HS-27A (cell line): ENCODE measurements at regions not wholly inside any gene's neighbourhood (a gene's known extent, or its start where the extent isn't known, plus 50 kb on each side); places are given as distances from the start of the nearest gene placed in this dataset.
"Not testable (repeated sequence)": the region's sequence is repeated elsewhere in the genome, so short reads cannot be mapped to it uniquely, and the experiment has no call there.

Source experiments
- DNase-seq: peaks from one replicate; pipeline ENCODE4 v3.0.0-alpha.2; 2012; ENCODE audit warnings: low read depth, missing footprints

DNA sequence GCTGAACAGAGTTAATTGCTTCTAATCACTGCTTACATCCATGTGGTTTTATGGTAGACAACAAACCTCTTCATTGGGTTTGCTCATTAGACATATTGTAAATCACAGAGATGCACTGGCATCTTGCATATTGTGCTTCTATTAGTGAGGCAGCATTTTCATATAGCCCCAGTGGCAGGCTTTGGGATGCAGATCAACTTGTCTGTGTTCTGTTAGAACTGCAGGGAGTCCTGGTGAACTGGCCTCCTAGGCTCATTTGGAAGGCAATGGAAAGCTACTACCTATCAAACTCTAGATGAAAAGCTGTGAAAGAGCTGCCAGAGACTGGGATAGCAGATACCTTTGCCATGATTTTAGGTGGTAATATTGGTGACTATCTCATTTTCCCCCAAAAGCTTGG is 108.8 kb downstream of the NAA11 start:
- no peak for DNase-seq

DNA sequence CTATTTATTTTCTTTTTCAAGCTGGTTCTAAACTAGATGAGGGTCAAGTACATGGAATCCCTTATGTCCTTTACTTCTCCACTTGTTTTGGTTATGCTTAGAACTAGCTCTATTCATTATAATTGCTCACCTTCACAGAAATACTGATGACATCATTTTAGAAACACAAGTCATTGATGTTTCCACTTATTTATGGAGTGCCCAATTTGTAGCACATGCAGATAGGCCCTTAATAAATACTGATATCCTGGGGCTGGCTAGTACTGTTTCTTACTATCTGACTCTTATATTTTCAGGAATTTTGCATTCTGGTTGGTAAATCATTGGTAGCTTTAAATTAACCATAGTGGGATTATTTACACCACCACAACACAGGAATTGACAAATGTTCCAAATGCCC is 112.2 kb downstream of the NAA11 start:
- no peak for DNase-seq

DNA sequence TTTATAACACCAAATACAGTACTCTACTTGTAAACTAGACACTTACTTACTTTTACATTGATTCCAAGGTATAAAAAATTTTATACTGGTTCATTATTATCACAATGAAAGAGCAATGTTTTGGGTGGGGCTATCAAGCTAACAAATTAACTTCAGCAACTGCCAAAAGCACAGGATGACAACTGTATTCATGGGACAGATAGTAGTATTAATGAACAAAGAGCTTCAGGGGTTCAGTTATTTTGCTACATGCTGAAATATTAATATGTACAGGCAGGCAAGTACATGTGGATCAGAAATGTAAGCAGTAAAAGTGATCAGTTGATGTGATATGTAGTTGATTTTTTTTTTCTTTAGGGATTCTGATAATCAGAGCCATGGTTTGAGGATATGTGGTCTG is 112.9 kb downstream of the NAA11 start:
- no peak for DNase-seq

DNA sequence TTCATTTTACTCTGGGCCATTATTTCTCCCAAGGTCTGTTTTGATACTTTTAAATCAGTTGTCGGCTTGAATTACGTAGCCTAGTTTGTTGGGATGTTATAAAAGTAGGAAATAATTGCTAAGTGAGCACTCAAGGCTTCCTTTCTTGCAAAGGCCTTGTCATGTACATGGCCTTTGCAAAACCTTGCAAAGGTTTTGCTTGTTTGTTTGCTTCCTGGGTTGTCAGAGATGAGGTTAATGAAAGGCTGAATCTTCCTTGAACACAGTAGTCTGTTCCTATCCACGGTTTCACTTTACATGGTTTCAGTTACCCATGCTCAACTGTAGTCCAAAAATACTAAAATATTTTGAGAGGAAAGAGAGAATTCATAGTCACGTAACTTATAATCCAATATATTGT is 113.5 kb downstream of the NAA11 start:
- DNase-seq = no peak

DNA sequence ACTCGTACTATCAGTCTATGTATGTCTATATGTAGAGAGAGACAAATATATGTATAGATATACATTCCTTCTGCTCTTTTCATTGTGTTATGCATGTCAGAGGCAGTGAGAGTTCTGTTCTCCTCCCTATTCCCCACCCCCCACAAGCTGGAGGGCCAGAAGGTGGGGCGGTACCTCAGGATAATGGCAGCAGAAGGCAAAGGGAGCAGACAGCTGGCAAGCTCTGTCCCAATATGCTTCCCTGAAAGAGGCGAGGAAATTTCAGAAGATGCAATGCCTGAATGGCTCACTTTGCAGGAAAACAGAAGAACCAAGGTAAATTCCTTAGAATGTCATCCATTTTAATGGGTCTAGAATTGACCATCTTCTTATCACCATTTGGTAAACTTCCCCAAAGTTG is 114.4 kb downstream of the NAA11 start:
- DNase-seq = no peak

DNA sequence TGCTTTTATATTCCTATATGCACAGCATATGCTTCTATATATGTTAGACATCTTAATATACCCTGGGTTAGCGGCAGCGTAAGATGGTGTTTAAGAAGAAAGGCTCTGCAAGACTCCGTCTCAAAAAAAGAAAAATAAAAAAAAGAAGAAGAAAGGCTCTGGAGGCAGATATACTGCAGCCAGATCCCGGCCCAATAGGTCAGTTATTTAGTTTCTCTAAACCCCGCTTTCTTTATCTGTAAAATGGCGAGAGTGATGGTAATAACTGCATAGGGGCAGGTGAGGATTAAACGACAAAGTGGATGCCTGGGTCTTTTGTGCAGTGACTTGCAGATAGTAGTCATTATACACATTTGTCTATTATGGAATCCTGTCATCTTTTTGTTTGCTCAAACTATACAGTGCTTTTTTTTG is 115.2 kb downstream of the NAA11 start:
- DNase-seq = no peak

DNA sequence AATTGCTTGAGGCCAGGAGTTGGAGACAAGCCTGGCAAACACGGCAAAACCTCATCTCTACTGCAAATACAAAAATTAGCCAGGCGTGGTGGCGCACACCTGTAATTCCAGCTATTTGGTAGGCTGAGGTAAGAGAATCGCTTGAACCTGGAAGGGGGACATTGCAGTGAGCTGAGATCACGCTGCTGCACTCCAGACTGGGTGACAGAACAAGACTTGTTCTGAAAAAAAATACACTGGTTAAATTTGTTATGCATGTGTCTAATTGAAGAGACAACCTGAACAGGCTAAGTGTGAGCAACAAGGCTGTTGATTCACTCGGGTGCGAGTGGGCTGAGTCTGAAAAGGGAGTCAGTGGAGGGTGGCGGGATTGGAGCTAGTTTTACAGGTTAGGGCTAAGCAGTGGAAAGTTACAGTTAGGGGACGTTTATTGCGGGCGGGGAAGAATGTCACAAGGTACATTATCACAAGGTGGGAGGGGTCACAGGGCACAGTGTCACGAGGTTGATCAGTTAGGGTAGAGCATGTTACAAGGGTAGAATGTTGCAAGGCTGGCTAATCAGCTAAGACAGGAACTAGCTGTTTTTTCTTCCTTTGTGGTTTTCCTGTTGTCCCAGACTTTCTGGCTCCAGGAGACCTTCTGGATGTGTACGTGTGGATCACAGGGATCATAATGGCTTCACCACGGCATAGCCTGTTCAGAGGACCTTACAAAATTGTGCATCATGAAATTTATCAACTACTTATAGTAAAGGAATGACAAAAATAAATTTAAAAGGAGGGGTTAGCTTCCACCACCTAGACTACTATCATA is 115.8 kb downstream of the NAA11 start:
- no peak for DNase-seq

DNA sequence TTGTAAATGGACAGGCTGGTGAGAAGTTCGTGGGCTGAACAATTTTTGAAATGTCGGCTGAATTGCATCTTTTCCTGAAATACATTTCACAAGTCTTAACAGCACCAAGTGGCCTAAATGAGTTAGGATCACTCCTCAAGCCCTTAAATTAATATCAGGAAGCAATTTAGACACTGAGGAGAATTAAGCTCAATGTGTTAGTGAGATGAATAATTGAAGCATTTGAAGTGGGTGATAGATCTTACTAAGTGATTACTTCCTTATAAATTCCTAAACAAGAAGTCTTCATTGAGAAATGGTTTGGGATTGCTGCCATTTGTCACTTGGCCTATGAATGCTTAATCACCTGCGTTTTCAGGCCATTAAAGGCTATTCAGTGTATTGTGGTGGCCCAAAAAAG is 116.8 kb downstream of the NAA11 start:
- no peak for DNase-seq

DNA sequence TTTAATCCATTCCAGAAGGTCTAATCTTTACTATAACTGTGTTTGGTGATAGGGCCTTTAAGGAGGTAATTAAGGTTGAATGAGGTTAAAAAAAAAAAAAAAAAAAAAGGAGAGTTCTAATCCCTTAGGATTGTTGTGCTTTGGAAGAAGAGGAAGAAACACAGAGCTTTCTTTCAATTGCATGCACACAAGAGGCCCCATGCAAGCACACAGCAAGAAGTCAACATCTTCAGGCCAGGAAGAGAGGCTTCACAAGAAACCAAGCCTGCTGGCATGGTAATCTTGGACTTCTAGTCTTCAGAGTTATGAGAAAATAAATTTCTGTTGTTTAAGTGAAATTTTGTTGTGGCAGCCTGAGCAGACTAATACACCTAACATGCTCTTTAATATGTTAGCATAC is 118.6 kb downstream of the NAA11 start:
- no peak for DNase-seq

DNA sequence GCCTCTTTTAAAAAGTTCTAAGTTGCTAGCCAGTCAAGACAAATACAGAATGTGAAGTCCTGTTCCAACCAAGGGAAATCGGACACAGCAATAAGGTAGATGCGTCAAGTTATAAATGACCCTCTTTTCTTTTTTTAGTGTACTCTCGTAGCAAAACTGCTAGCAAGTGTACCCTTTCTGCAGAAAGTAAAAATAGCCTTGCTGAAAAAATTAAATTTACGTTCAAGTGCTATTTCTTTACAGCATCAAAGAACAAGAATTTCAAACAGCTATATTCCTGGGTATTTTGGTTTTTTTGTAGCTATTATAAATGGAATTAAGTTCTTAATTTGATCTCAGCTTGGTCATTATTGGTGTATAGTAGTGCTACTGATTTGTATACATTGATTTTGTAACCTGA is 119.2 kb downstream of the NAA11 start:
- DNase-seq = no peak

DNA sequence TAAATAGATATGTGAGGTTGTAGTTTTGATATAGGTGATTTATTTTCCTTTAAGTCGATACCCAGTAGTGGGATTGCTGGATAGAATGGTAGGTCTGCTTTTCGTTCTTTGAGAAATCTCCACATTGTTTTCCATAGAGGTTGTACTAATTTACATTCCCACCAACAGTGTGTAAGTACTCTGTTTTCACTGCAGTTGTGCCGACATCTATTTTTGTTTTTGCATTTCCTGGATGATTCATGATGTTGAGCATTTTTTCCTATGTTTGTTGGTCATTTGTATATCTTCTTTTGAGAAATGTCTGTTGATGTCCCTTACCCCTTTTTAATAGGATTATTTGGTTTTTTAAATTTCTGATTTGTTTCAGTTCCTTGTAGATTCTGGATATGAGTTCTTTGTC is 120.7 kb downstream of the NAA11 start:
- DNase-seq = no peak

DNA sequence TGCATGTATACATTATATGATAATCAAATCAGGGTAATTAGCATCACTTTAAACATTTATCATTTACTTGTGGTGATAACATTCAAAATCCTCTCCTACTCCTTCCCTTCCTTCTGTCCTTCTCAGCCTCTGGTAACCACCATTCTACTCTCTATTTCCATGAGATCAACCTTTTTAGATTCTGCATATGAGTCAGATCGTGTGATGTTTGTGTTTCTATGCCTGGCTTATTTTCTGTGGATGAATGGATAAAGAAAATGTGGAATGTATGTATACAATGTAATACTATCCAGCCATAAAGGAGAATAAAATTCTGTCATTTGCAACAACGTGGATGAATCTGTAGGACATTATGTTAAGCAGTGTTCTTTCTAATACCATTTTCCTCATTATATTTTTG is 123.9 kb downstream of the NAA11 start:
- DNase-seq = no peak

DNA sequence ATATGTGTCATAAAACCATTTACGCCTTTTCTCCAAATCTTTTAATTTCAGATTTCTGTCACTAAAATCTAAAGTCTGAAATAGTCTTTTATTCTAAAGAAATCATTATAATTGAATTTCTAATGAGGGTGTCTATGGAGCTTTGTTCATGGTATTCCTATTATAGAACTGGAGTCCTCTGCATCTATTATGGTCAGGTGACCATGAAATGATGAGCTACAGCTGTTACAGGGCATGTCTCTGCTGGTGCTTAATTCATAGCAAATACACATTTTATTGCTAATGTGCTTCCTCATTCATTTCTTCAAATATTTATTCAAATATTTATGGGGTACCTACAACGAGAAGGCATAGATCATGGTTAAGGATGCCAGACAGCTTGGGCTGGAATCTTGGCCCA is 126.1 kb downstream of the NAA11 start:
- no peak for DNase-seq

DNA sequence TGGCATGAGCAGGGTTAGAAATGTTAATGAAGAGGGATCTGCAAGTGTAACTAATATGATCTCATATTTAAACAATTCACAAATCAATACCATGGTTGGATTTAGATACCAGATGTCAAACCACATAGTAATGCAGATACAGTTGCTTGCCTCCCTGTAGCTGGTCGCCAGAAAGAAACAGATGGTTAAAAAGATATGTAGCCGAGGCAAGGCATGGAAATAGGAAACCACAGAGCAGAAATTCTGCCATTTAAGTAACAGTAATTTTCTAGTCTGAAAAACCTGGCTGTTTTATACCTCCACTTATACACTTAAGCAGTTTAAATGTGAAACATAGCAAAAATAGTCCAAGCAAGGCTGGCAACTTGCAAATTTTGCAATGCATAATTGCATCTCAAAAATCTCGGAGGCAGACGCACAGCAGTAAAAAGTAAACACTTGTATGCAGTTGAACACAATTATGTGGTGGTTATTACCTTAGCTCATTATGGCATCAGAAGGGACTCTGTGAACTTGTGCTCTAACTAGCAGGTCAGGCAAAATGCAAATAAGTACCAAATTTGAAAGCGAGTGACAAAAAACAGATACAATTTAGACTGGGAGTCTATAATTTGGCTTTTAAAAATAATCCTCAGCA is 126.8 kb downstream of the NAA11 start:
- DNase-seq = no peak

DNA sequence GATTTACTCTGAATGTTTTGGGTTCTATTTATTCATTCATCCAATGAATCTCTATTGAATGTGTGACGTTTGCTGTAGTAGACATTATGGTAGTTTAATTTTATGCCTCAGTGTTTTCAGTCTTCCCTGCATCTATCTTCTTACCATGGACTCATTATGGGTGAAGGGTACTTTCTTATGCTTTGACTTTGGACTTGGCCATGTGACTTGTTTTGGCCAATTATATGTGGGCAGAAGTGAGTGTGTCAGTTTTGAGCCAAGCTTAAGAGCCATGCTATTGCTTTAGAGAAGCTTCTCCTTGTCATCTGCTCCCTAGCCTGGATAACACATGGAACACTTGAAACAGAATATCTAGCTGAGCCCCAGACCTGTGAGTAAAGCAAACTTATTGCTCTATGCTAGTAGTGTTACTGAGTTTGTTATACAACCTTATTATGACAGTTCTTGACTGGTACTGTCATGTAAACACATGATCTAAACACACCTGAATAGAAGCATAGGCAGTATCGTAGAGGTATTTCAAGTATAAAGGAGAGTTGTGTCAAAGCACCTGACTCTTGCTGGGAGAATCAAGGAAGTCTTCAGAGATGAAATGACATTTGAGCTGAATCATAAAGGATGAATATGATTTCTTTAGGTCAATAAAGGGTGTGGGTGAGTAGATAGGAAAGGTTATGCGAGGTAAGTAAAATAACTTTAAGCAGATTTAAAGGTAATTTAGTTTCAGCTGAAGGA is 128.4 kb downstream of the NAA11 start:
- no peak for DNase-seq

DNA sequence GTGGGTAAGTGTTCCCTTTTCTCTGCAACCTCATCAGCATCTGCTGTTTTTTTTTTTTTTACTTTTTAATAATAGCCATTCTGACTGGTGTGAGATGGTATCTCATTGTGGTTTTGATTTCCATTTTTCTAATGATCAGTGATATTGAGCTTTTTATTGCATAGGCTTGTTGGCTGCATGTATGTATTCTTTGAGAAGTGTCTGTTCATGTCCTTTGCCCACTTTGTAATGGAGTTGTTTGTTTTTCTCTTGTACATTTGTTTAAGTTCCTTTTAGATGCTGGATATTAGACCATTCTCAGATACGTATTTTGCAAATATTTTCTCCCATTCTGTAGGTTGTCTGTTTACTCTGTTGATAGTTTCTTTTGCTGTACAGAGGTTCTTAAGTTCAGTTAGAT is 134.6 kb downstream of the NAA11 start:
- DNase-seq = not testable (repeated sequence)

DNA sequence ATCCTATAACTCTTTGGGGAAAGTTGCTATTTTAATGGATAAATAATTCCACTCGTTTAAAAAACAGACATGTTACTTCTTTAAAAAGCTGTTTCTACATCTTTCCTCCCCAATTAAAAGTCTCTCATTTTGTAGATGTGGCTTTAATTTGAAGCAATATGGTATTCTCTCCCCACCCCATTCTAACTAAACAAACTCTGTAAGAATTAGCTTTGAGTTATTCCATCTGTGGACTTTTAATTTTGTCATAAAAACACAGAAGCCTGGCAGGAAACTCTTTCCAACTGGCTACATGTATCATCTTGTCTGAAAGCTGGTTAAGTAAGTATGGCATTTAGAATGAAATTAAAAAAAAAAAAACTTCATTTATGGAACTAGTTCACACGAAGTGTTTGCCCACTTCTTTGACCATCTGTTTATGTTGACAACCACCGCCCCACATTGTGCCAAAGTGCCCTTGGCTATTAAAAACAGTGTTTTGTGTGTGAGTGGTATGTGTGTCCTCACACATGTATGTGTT is 140.3 kb downstream of the NAA11 start:
- DNase-seq = no peak

DNA sequence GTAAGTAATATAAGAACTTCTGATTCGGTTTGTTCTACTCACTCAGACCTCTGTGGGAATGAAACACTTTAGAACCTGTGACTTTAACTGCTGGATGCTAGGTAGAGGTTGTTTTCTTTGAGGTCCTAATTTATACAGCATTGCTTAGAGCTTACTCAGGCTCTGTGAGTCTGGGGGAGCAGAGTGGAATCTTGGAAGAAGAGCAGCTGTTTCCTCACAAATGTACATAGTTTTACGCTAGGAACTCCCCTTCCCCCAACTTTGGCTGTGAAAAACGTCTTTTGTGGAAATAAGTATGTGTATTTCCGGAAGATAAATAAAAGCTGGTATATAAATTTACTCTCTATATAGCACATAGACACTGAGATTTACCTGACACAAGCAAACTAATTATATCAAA is 141.4 kb downstream of the NAA11 start:
- DNase-seq = no peak

DNA sequence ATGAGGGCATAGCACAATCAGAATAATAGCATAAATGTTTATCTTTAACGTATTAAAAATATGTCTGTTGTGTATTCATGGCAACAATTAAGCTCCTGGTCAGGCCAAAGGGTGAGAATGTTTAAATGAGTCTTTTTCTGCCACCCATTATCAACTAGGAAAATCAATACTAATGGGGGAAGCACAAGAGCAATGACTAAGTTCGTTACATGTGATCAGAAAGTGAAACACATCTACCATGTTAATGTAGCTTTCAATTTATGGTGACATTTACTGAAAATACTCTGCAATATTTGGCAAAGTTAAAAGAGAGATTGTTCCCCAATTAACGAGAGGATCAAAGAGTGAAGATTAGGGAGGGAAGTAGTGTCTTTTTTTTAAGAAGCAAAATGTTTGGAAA is 143.7 kb downstream of the NAA11 start:
- no peak for DNase-seq

DNA sequence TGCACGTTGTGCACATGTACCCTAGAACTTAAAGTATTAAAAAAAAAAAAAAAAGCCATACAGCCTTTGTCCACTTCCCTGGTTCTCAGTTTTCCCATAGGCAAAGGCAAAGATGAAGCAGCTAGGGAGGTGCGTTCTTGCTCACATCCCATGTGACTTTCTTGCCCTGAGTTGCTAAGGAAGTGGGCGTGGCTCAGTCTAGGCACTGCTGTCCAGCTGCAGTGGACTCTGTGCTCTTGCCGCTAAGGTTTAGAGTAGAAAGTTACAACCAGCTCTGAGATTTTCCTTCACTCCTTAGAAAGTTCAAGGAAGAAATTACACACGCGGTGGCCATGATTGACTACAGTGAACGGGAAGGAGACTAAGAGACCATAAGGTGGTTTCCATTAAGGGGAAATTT is 144.7 kb downstream of the NAA11 start:
- DNase-seq = no peak

DNA sequence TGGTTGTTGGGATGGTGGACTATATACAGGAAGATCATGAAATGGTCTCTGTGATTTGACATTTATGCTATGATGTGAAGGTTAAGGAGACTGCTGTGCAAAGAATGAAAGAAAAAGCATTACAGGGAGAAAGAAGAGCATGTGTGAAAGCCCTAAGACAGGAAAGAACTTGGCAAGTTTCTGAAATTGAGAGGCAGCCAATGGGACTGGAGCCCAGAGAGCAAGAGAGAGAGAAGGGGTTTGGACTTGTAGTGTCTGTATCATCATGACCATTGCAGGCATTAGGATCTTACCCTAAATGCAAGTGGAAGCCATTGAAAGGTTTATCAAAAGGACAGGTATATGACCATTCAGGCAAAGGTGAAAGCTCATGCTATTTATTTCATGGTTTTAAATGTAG is 147.1 kb downstream of the NAA11 start:
- no peak for DNase-seq

DNA sequence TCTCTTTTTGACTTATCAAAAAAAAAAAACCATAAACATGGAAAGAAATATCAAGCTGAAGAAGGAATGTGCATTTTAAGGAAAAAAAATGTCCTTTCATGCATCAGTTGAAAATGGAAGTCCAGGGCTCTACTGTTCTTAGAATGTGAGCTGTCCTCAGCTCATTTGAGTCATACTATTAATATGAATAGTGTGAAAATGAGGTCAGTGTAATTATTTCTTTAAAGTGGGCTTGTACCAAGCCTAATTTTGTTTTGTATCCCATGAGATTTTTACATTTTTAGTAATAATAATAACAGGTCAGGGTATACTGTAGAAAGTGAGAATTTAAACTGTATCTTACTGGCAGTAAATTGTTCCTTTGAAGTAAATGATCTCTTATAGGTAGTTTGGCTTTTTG is 148.5 kb downstream of the NAA11 start:
- DNase-seq = no peak

DNA sequence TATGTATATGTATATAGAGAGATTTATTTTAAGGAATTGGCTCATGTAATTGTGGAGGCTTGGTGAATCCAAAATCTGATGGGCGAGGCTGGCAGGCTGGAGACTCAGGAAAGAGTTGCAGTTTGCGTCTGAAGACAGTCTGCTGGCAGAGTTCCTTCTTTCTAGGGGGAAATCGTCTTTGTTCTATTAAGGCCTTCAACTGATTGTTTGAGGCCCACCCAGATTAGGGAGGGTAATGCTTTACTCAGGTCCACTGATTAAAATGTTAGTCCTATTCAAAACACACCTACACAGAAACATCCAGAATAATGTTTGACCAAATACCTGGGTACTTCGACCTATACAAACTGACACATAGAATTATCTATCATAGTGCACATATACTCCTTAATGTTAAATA is 149.5 kb downstream of the NAA11 start:
- no peak for DNase-seq
